HG02885 (cell line): ENCODE measurements at regions not wholly inside any gene's neighbourhood (a gene's known extent, or its start where the extent isn't known, plus 50 kb on each side); places are given as distances from the start of the nearest gene placed in this dataset.

Experiments
- ATAC-seq: cut with Tn5 transposase; IDR thresholded peaks from one replicate; pipeline ENCODE4 v1.9.1; 2021; ENCODE audit warnings: mild to moderate bottlenecking; ENCODE audit not compliant: unreplicated experiment, poor library complexity

DNA sequence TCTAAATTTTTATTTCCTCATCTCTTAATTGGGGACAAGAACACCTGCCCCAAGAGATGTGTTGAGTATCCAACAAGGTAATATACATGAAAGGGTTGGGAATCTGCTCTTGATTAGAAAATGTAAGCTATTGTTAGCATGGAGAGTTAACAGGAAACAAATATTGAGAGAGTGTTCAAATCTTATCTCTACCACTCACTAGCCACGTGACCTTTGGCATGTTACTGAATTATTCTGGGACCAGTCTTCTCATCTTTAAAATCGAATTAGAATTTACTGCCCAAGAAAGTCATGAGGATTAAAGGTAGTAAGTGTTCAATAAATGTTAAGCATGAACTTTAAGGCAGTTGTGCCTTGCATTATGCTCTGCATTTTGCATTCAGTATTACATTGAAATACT is 184.7 kb downstream of the MID1IP1 start:
- ATAC-seq: no peak

DNA sequence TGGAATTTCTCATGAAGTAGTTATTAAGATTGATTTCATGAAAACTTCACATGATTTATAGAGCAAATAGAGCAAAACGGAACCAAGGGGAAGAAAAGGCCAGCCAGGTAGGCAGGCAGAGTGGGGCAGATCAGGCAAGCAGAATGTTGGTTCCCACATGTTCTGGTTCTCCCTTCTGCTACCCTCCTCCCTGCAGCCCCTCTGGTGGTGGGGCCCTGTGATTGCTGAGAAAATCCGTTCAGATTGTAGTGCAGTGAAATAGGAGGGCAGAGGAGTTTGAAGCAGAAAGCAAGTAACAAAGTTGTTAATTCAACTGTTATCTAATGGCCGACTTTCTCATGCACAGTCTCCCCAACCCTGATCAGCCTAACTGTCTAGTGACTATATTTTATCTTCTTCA is 185.3 kb downstream of the MID1IP1 start:
- ATAC-seq: no peak

DNA sequence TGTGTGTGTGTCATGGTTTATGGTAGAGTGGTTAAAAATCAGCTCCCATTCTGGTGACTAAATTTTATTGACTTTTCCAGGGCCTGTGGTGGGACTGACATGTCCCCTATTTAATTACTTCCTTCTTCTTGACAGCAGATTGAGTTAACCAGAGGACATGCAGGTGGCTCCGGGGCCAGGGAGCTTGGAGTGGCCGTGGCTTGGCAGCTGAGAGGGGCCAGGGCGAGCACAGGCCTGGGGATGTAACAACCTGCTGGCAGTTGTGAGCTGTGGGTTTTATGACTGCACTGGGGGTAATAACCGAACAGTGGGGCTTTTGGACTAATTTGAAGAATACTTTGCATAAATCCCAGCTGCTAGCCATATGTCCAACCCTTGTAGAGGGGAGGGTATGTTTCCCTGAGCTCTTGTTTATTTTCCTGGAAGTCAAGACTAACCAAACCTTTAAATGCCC is 186.0 kb downstream of the MID1IP1 start:
- ATAC-seq: no peak

DNA sequence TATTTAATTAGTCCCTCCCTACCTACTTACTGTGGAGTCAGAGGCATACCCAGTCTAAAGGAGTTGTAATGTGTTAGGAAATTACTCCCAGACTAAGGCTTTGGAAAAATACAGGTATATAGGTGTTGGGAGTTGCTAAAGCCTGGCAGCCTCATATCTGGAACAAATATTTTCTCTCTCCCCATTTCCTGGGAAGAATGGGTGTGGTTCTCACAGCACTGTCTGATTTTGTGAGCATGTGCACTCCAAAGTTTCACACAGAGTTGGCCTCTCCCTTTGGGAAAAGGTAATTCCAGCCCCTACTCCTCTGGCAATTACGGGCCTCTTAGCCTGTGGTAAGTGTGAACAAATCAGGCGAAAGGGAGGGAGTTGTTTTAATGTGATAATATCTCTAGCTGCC is 187.0 kb downstream of the MID1IP1 start:
- ATAC-seq: no peak

DNA sequence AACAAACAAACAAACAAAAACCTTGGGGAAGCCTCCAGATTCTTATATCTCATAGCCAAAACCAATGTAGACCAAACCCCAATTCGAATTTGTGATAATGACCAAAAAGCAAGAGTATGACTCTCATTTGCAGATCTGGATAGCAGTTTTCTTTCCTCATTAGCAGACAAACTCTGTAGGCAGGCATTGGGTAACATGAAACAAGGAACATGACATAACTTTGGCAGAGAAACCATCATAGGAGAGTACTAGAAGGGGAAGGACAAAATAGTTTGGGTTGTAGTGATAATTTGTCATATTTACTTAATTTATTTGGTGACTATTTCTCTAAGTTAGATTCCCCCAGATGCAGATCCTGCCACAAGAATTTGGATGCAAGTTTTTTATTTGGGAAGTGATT is 187.8 kb downstream of the MID1IP1 start:
- no peak for ATAC-seq

DNA sequence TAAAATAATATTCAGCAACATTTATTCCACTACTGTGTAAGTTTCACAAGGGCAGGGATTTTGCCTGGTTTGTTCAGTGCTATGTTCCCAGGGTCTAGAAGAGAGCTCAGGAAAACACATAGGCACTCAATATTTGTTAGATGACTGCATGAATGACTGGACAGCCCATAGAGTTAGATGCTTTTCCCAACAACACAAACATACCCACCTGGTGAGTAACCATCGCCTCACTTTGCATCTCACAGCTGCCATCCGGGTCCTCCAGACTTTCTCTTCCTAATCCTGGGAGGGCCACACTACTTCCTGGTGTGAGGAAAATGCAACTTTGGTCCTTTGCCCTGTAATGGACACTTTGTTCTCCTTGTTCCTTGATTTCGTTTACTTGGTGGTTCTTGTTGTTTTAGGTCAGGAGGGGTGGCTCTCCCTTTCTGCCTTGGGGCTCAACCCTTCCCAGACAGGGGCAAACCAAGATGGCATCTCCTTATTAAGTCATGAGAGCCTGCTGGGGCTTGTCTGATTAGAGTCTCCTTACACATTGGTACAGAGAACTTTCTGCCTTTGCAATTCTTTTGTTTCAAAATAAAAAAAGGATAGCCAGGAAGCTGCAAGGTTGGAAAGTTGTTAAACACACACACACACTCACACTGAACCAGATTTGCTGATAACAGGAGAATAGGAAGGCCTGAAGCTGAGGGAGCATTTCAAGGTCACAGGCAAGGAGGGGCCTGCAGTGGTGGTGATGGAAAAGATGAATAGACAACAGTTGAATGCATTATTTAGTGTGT is 190.6 kb downstream of the MID1IP1 start:
- ATAC-seq: no peak

DNA sequence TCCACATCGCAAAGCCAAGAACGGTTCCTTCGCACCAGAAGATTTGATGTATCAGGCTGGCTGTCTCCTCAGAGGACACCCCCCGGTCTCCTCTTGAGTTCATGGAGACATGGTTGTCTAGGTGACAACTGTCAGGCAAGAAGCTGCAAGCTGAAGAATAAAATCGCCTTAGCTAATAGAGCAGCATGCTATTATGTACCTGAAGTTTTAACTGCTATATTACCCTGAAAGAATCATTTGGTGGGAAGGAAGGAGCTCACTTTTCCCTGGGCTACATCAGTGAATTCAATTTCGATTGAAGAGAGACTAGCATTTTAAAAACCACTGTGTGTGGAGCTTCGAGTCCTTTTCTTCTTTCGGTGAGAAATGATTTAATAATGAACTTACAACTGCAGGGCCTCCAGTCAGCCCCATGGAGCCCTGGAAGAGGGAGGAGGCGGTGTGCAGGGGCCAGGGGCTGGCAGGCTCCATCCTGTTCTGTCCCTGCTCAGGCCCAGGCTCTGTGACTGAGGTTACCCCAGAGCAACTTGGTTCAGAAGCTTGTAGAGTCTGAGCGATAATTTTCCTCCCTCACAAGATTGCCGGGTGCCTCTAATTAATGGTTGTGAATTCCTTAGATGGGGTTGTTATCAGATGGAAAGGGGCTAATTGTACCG is 191.3 kb downstream of the MID1IP1 start:
- no peak for ATAC-seq

DNA sequence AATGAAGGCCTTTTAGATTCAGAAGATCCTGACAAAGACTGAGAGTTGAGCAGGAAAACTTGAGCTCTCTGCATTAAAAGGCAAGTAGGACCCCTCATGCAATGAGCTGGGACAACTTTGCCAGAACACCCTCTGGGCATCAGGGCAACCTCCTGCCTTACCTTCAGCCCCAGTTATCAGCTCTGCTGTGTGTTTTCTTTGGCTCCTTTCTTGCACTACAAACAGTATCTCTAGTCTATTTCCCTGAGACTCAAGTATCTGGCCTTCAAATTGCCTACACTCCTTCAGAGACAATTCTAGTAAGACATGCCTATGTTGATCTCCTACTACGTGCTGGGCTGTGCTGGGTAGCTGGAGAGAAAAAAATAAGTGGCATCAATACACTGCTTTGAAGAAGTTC is 192.2 kb downstream of the MID1IP1 start:
- ATAC-seq: no peak

DNA sequence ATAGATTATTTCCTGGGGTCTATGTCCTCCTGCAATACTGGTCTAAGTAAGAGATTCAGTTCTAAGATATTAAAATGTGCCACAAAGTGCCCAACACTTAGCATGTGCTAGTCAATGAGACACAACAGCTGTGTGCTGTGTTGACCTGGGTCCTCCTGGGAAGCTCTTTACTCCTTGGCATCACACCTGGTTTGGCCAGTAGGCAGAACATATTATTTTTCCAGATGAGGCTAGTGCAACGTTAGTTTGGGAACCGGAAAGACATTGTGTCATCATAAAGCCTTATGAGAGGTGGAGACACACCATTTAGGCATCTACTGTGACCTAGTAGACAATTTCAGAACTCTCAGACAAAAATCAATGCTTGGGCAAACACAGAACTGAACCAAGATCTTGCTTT is 197.8 kb downstream of the MID1IP1 start:
- no peak for ATAC-seq

DNA sequence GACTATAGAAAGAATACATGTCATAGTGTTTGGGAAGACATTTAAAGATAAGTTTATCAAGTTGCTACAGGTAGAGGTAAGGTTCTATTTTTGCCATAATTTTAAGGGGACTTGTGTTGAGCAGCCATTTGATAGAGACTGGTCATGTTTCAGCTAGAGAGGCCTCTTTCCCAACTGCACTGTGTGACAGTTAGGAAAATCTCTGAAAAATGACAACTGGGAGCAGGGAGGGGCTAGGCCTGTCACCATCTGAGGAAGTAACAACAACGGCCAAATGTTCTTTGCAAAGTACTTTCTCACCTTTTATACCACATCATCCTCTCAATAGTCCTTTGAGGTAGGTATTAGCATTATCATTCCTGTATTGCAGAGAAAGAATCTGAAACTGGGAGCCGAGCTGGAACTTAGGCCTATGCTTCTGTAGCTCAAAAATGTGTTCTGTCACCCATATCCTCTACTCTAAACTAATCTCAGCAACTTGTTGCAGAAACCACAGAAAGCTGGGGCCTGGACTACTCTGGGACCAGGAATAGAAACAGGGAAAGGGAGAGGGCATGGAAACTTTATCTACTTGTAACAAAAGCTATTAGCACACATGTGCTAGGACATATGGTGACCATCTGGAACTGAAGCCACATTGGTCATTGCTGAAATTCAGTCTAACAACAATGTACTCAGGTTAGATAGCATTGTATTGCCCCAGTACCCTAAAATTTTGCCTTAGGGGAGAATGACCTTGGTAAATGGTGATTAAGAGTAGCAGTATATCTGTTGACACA is 198.9 kb downstream of the MID1IP1 start:
- no peak for ATAC-seq

DNA sequence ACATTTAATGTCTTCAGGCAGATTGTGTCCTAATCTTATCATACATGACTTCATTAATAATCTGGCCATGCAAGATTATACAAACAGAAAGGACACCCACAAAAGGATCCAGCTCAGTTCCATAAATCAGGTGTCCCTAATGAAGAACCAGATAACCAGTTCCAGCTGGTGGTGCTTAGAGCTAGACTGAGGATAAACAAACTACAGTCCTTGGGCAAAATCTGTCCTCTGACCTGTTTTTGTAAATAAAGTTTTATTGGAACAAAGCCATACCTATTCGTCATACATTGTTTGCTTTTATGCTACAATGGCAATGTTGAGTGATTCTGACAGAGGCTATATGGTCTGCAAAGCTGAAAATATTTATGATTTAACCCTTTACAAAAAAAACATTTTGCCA is 199.5 kb downstream of the MID1IP1 start:
- ATAC-seq: no peak

DNA sequence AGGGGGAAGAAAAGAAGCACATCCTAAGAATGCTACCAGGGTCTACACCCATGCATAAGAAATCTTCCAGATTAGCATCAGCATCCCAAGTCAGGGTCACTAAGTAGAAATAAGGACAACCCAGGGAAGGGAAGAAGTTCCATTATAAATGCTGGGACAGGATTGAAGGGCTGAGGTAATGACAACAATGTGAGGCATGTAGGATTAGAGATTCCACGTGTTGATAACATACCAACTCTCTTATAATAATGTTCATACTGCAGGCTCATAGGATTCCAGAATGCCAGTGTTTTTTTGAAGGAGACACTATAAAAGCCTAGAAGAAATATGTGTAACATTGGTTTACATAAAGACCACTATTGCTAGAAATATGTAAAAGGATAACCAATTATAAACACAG is 201.2 kb downstream of the MID1IP1 start:
- ATAC-seq: no peak

DNA sequence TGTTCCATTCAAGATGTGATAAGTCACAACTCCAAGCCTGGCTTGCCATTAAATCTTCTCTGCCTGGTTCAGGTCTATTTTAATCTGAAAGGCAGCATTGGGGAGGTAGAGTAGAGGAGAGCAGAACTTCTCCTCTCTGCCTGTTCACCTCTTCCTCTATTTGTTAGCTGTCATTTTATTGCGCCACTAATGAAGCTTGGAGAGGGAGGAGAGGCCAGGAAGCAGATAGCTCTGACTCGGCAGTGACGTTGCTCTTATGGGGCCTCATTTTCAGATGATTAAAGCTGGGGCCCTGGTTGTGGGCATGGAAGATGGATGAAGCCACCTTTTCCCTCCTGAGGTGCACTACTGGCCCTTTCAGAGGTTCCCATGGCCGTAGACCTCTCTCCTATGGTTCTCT is 207.3 kb downstream of the MID1IP1 start:
- no peak for ATAC-seq

DNA sequence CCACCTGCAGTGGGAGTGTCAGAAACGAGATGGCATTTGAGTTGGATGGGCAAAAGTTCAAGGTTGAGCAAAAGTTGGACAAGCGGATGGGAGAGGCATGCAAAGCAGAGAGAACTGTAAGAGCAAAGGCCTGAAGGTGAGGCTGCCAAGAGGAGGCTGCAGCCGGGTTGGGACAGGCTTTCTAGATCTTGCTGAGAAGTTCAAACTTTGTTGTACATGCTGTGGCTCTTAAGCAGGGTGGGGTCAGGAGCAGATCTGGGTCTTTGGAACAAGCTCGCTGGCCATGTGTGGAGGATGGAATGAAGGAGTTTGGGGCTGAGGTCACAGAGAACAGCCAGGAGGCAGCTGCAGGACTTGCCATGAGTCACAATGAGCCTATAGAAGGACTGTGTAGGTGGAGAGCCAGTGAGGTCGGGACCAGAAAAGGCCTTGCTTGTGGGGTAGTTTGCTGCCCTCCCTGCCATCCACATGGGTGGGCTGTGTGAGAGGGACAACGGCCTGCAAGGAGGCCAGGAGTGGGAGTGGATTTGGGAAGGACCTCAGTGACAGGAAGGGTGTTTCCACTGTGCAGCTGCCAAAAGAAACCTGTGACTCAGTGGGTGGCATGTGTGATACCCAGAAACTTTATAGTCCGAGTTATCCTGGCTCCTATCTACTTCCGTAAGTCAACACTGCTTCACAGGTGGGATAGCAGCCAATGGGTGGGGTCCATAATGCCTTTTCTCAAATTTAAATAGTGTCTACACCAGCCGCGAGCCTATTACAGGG is 210.4 kb downstream of the MID1IP1 start:
- no peak for ATAC-seq

DNA sequence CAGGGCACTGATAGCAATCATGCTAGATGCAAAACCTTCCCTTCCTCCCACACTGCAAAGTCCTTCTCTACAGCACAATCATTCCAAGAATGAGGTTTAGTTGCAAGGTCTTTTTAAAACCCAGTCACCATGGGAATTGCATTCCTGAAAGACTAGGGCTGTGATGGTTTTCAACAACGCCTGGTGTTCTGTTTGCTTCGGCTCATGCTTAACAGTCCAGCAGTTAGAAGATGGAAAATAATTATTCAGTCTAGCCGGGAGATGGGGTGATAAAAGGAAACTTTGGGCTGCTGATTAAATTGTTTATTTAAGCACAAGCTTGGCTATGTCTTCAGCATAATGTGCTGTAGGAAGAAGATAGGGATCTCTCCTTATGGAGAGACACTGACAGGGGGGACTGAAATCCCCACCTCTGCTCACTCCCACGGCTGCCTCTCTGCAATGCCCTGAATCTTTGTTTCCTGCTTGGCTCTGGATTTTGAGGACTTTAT is 211.4 kb downstream of the MID1IP1 start:
- ATAC-seq: no peak

DNA sequence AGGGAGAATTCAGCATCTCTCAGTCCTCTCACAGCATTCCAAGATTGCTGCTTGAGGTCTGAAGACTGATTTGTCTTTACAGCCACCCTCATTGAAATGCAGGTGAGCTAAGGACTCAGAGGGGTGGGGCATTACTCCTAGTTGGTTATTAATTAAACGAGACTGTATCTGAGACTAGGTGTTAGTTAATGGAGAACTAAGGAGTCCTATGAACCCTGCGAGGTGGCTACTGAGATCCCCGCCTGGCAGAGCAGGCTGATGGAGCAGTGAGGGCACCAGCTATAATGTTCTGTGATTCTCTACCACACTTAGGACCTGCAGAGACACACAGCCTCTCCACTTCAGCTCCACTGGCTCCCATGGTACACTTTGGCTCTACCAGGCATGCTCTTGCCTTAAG is 215.3 kb downstream of the MID1IP1 start:
- no peak for ATAC-seq

DNA sequence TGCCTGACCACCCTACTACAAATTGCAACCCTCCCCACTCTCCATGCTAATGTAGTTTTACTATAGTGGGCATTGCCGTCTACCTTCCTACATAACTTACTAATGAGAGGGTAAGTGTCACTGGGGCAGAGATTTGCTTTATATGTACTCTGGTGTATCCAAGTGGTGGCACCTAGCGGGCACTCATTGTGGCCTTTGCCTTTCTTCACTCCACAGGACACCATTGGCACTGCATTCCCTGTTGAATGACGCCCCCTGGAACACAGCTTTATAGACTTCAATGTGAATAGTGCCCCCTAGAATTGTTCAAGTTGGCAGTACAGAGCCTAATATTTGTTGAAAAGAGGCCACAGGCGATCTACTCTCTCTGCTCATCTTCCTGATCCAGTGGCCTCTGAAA is 215.8 kb downstream of the MID1IP1 start:
- ATAC-seq: no peak

DNA sequence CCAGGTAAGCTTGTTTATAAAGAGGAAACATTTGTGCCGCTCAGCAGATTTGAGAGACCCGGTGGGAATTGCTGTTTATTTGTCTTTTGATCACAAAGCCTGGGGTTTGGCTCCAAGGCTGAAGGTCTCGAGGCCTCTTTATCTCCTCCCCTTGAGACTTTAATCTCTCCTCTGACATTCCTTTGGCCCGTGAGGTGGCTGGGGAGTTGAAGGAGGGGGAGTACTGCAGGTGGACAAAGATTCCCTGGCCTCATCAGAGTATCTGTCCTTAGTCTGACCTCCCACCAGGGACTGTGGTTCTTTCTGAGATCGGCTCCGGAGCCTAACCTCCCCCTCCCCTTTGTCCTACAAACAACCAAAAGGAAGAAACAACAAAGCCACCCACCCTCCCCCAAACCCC is 216.5 kb downstream of the MID1IP1 start:
- ATAC-seq: no peak

DNA sequence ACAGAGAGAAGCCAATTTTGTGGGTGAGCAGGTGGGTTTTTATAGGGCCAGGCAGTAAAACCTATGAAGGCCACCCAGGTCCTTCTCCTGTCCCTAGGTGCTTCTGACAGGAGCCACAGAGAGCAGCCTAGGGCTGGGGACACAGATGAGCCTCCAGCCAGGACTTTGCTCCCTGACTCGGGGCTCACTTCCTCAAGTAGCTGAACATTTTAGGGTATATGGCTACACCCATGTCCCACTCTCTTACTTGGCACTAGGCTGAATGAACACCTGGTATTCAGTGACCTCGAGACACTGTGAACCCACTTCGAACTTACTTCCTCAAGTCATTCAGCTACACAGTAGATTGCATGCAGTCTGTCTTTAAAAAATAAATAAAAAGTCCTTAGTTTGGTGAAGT is 217.3 kb downstream of the MID1IP1 start:
- ATAC-seq: no peak

DNA sequence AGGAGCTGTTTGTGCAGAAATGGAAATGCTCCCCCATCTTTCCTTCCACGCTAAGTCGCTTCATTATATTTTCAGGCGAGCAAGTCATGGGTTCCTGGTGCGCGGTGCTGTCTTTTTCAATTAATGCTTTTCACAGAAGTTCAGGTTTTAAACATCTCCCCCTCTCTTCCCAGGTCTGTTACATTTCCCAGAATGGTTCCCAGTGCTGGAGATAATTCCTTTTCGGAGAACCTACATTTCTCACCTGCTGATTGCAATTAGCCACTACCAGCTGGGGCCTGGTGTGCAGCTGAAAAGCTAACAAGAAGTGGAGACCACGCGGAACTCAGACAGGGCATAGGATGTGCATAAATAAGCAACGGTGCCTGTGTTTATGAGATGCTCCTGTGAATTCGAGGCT is 217.8 kb downstream of the MID1IP1 start:
- ATAC-seq: no peak
